ENCODE measurements at regions not wholly inside any gene's neighbourhood (a gene's known extent, or its start where the extent isn't known, plus 50 kb on each side); places are given as distances from the start of the nearest gene placed in this dataset.

- TF ChIP-seq, protein P1, sequence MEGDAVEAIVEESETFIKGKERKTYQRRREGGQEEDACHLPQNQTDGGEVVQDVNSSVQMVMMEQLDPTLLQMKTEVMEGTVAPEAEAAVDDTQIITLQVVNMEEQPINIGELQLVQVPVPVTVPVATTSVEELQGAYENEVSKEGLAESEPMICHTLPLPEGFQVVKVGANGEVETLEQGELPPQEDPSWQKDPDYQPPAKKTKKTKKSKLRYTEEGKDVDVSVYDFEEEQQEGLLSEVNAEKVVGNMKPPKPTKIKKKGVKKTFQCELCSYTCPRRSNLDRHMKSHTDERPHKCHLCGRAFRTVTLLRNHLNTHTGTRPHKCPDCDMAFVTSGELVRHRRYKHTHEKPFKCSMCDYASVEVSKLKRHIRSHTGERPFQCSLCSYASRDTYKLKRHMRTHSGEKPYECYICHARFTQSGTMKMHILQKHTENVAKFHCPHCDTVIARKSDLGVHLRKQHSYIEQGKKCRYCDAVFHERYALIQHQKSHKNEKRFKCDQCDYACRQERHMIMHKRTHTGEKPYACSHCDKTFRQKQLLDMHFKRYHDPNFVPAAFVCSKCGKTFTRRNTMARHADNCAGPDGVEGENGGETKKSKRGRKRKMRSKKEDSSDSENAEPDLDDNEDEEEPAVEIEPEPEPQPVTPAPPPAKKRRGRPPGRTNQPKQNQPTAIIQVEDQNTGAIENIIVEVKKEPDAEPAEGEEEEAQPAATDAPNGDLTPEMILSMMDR (IDR thresholded peaks at IDR 0.05; ENCODE audit: low read length): no peak
- TF ChIP-seq EZH2 (IDR thresholded peaks at IDR 0.05; ENCODE audit: borderline replicate concordance, low read length): no peak
These were observed 187.3 kb upstream of the KIF2B start for GRCh38 chr17:53635444-53635843.

All from OCI-LY1 (cell line).